ENCODE measurements at regions not wholly inside any gene's neighbourhood (a gene's known extent, or its start where the extent isn't known, plus 50 kb on each side); places are given as distances from the start of the nearest gene placed in this dataset.

GRCh38 chr1:214990619-214991018, 91.9 kb upstream of the KCNK2 start:
- TF ChIP-seq EZH2 (IDR thresholded peaks at IDR 0.05; ENCODE audit: low read length, missing control alignments) (no peak), CTCF (conservative IDR thresholded peaks at IDR 0.05 in 1 of 2, IDR thresholded peaks at IDR 0.05 in 1 of 2; ENCODE audit: low read depth in 1 of 2, low read length in 2 of 2) (no peak)
- H3K79me2 ChIP-seq (ENCODE audit: control insufficient read depth, insufficient read depth, low read length), result no peaks in the 10 kb centered on the region
- no peak overlapping the region for H3K4me3 ChIP-seq (replicated peaks in 1 of 4; ENCODE audit: control extremely low read depth in 1 of 4, insufficient read depth in 1 of 4, low read depth in 3 of 4, low read length in 4 of 4)
- no peaks in the 10 kb centered on the region for H3K27me3 ChIP-seq (ENCODE audit: control insufficient read depth, insufficient read depth, low read length)
- peak overlapping the region; percentile 81 for H3K27ac ChIP-seq (ENCODE audit: insufficient read depth, low read length)
- no peak overlapping the region for H2AFZ ChIP-seq (ENCODE audit: low read length)
- no peaks in the 10 kb centered on the region for H3K36me3 ChIP-seq (ENCODE audit: control insufficient read depth, insufficient read depth, low read length)
- no peak overlapping the region for H3K9ac ChIP-seq (ENCODE audit: insufficient read depth, low read length)
- H3K4me1 ChIP-seq (ENCODE audit: control insufficient read depth, extremely low read depth, insufficient read depth, low read length), result peaks cover 3% of the 10 kb centered on the region
- no peaks in the 10 kb centered on the region for H3K9me3 ChIP-seq (ENCODE audit: control insufficient read depth, insufficient read depth, low read depth, low read length)
- no peak overlapping the region for H3K4me2 ChIP-seq (ENCODE audit: extremely low read depth, insufficient read depth, low read length)
- DNase-seq (ENCODE audit: low read depth in 2 of 2), result peak; percentile 60 to 98
- H4K20me1 ChIP-seq (ENCODE audit: control insufficient read depth, extremely low read depth, insufficient read depth, low read length), result no peaks in the 10 kb centered on the region

GRCh38 chr1:214991691-214992315, 90.7 kb upstream of the KCNK2 start:
- DNase-seq (ENCODE audit: low read depth in 2 of 2), result no peak
- H4K20me1 ChIP-seq (ENCODE audit: control insufficient read depth, extremely low read depth, insufficient read depth, low read length), result no peaks in the 10 kb centered on the region
- H3K4me3 ChIP-seq (replicated peaks in 1 of 4; ENCODE audit: control extremely low read depth in 1 of 4, insufficient read depth in 1 of 4, low read depth in 3 of 4, low read length in 4 of 4), result no peak overlapping the region
- H3K79me2 ChIP-seq (ENCODE audit: control insufficient read depth, insufficient read depth, low read length), result no peaks in the 10 kb centered on the region
- peak overlapping the region; percentile 81 for H3K27ac ChIP-seq (ENCODE audit: insufficient read depth, low read length)
- no peak overlapping the region for H2AFZ ChIP-seq (ENCODE audit: low read length)
- peaks cover 3% of the 10 kb centered on the region for H3K4me1 ChIP-seq (ENCODE audit: control insufficient read depth, extremely low read depth, insufficient read depth, low read length)
- H3K9ac ChIP-seq (ENCODE audit: insufficient read depth, low read length), result no peak overlapping the region
- H3K36me3 ChIP-seq (ENCODE audit: control insufficient read depth, insufficient read depth, low read length), result no peaks in the 10 kb centered on the region
- no peak overlapping the region for H3K4me2 ChIP-seq (ENCODE audit: extremely low read depth, insufficient read depth, low read length)
- H3K27me3 ChIP-seq (ENCODE audit: control insufficient read depth, insufficient read depth, low read length), result no peaks in the 10 kb centered on the region
- H3K9me3 ChIP-seq (ENCODE audit: control insufficient read depth, insufficient read depth, low read depth, low read length), result no peaks in the 10 kb centered on the region
- TF ChIP-seq EZH2 (IDR thresholded peaks at IDR 0.05; ENCODE audit: low read length, missing control alignments) (no peak), CTCF (conservative IDR thresholded peaks at IDR 0.05 in 1 of 2, IDR thresholded peaks at IDR 0.05 in 1 of 2; ENCODE audit: low read depth in 1 of 2, low read length in 2 of 2) (no peak)

GRCh38 chr1:214993419-214993818, 89.1 kb upstream of the KCNK2 start:
- H3K9ac ChIP-seq (ENCODE audit: insufficient read depth, low read length), result no peak overlapping the region
- no peaks in the 10 kb centered on the region for H4K20me1 ChIP-seq (ENCODE audit: control insufficient read depth, extremely low read depth, insufficient read depth, low read length)
- no peak overlapping the region for H3K4me2 ChIP-seq (ENCODE audit: extremely low read depth, insufficient read depth, low read length)
- H3K36me3 ChIP-seq (ENCODE audit: control insufficient read depth, insufficient read depth, low read length), result no peaks in the 10 kb centered on the region
- no peak overlapping the region for H3K4me3 ChIP-seq (replicated peaks in 1 of 4; ENCODE audit: control extremely low read depth in 1 of 4, insufficient read depth in 1 of 4, low read depth in 3 of 4, low read length in 4 of 4)
- H3K27me3 ChIP-seq (ENCODE audit: control insufficient read depth, insufficient read depth, low read length), result no peaks in the 10 kb centered on the region
- peaks cover 3% of the 10 kb centered on the region for H3K4me1 ChIP-seq (ENCODE audit: control insufficient read depth, extremely low read depth, insufficient read depth, low read length)
- H2AFZ ChIP-seq (ENCODE audit: low read length), result no peak overlapping the region
- H3K27ac ChIP-seq (ENCODE audit: insufficient read depth, low read length), result no peak overlapping the region
- no peak for TF ChIP-seq EZH2 (IDR thresholded peaks at IDR 0.05; ENCODE audit: low read length, missing control alignments)
- no peak for TF ChIP-seq CTCF (conservative IDR thresholded peaks at IDR 0.05 in 1 of 2, IDR thresholded peaks at IDR 0.05 in 1 of 2; ENCODE audit: low read depth in 1 of 2, low read length in 2 of 2)
- no peaks in the 10 kb centered on the region for H3K9me3 ChIP-seq (ENCODE audit: control insufficient read depth, insufficient read depth, low read depth, low read length)
- peak in 1 of 2 donors; percentile 52 for DNase-seq (ENCODE audit: low read depth in 2 of 2)
- H3K79me2 ChIP-seq (ENCODE audit: control insufficient read depth, insufficient read depth, low read length), result no peaks in the 10 kb centered on the region
